Upper lobe of right lung (tissue), 1 donor: ENCODE measurements at regions not wholly inside any gene's neighbourhood (a gene's known extent, or its start where the extent isn't known, plus 50 kb on each side); places are given as distances from the start of the nearest gene placed in this dataset.

Source experiments
- ATAC-seq: fragments of 200-7000 bp; cut with Tn5 transposase; one replicate; pipeline ENCODE4 v1.9.1; 2020; ENCODE audit warnings: mild to moderate bottlenecking, moderate library complexity
- DNase-seq: peaks from one replicate; pipeline ENCODE4 v3.0.0-alpha.2; 2020
- H3K27ac ChIP-seq: fragments of 200-600 bp; one replicate; pipeline ENCODE4 v1.8.0; 2022
- H3K27me3 ChIP-seq: fragments of 200-600 bp; one replicate; pipeline ENCODE4 v1.8.0; 2022; ENCODE audit warnings: mild to moderate bottlenecking
- H3K36me3 ChIP-seq: fragments of 200-600 bp; one replicate; pipeline ENCODE4 v1.8.0; 2022
- H3K4me1 ChIP-seq: fragments of 200-600 bp; one replicate; pipeline ENCODE4 v1.8.0; 2022
- H3K4me3 ChIP-seq: fragments of 200-600 bp; one replicate; pipeline ENCODE4 v1.8.0; 2022; ENCODE audit warnings: mild to moderate bottlenecking
- H3K9me3 ChIP-seq: fragments of 200-600 bp; one replicate; pipeline ENCODE4 v1.8.0; 2022
- intact Hi-C: fragments of 100-400 bp; cut with DNase I; formaldehyde crosslinking; loops from one replicate; pipeline ENCODE4 v1.11.0; 2022
- TF ChIP-seq, protein P1 (sequence below): fragments of 200-600 bp; IDR thresholded peaks from one replicate; pipeline ENCODE4 v1.8.0; 2022; ENCODE audit warnings: antibody characterized with exemption
- donor health status: DM: no; HTN: yes; CAD: no; lungs with severe emphysema.

DNA sequence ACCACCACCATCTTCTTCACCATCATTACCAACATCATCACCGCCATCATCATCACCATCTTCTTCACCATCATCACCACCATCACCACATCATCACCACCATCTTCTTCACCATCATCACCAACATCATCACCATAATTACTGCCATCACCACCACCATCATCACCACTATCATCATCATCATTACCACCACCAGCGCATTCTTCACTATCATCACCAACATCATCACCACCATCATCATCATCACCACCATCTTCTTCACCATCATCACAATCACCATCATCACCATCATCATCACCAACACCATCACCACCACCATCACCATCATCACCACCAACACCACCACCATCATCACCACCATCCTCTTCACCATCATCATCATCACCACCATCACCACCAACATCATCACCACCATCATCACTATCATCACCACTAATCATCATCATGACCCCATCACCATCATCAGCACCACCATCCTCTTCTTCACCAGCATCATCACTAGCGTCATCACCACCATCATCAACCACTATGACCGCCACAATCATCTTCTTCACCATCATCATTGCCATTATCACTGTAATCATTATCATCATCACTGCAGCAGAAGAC is 303.8 kb downstream of the CTTN start:
- TF ChIP-seq, protein P1, sequence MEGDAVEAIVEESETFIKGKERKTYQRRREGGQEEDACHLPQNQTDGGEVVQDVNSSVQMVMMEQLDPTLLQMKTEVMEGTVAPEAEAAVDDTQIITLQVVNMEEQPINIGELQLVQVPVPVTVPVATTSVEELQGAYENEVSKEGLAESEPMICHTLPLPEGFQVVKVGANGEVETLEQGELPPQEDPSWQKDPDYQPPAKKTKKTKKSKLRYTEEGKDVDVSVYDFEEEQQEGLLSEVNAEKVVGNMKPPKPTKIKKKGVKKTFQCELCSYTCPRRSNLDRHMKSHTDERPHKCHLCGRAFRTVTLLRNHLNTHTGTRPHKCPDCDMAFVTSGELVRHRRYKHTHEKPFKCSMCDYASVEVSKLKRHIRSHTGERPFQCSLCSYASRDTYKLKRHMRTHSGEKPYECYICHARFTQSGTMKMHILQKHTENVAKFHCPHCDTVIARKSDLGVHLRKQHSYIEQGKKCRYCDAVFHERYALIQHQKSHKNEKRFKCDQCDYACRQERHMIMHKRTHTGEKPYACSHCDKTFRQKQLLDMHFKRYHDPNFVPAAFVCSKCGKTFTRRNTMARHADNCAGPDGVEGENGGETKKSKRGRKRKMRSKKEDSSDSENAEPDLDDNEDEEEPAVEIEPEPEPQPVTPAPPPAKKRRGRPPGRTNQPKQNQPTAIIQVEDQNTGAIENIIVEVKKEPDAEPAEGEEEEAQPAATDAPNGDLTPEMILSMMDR: no peak
- DNase-seq (no peak), ATAC-seq (no peak)
- H3K27ac ChIP-seq: no peak overlapping the region
- H3K36me3 ChIP-seq: no peaks in the 10 kb centered on the region
- intact Hi-C loops: no loop called here
- H3K9me3 ChIP-seq: no peaks in the 10 kb centered on the region
- no peak overlapping the region for H3K4me3 ChIP-seq
- H3K4me1 ChIP-seq: no peaks in the 10 kb centered on the region
- H3K27me3 ChIP-seq: no peaks in the 10 kb centered on the region

DNA sequence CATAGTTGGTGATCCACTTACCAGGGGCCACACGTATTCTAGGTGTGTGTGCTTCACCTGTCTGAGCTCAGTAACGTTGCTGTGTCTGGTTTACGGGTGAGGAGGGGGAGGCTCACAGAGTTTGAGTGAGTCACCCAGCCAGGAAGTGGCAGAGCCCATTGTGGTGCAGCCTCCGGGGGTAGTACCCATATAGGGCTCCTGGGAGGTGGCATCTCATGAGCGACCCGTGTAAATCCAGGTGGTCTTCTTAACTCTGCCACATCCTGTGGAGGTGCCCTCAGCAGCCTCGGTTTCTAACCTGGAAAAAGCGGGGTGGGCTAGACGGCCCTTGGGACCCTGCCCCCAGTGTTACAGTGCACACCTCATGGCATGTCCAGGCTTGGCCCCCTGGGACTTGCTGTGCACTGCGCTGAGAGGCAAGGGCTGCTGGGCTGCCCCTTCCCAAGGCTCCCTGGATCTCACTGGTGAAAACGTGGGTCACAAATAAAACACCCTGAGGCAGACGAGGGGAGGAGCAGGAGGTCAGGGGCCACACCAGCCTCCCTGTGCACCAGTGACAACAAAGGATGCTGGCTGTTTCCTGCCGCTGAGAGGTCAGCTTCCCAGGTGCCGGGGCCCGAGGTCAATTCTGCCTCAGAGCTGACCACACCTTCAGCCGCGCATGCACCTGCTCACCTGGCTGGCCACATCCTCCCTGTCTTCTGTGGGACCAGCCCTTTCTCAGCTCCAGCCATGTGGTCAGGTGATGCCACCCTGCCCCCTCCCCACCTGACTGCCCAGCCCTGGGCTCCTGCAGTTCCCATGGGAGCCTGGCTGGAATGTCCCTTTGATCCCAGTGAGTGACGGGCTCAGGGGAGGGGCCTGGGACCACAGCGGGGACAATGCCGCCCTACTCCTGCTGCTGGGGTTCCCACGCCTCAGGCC is 305.1 kb downstream of the CTTN start:
- Histone ChIP-seq H3K9me3 (no peaks in the 10 kb centered on the region), H3K4me1 (no peaks in the 10 kb centered on the region), H3K36me3 (no peaks in the 10 kb centered on the region), H3K4me3 (no peak overlapping the region), H3K27ac (no peak overlapping the region), H3K27me3 (no peaks in the 10 kb centered on the region)
- intact Hi-C loops: no loop called here
- ATAC-seq (no peak), DNase-seq (peak; percentile 51)
- TF ChIP-seq, protein P1: no peak

DNA sequence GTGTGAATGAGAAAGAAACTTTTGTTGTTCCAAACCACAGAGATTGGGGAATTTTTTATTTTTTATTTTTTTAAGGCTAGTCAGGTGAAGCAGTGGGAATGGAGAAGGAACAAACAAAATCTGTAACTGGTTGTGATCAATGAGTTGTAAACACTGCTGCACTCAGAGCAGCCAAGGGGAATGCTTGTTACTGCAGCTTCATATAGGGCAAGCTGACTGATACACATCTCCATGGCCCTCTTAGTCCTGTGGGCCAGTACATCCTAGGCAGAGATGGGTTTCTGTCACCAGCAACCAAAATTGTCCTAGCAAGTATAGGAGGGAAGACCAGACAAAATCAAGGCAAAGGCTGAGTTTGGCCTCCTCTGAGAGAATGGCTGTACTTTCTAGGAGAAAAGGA is 306.8 kb downstream of the CTTN start:
- H3K27ac ChIP-seq: no peak overlapping the region
- TF ChIP-seq, protein P1: no peak
- H3K36me3 ChIP-seq: no peaks in the 10 kb centered on the region
- intact Hi-C loops: no loop called here
- H3K27me3 ChIP-seq: no peaks in the 10 kb centered on the region
- no peak overlapping the region for H3K4me3 ChIP-seq
- no peaks in the 10 kb centered on the region for H3K9me3 ChIP-seq
- DNase-seq: no peak
- ATAC-seq: no peak
- no peaks in the 10 kb centered on the region for H3K4me1 ChIP-seq

DNA sequence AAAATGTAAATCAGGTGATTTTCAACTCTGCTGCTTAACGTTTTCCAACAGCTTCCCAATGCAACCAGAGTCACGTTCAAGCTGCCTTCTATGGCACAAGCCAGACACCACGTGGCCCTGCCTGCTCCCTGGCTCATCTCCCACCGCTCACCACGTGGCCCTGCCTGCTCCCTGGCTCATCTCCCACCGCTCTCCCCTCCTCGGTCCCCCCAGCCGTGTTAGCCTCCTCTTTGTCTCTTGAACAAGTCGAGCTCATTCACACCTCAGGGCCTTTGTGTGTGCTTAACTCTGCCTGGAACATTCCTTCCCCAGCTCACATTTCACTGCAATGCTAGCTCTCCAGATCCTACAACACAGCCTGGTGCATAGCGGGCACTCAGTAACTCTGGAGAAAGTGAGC is 307.6 kb downstream of the CTTN start:
- H3K9me3 ChIP-seq: no peaks in the 10 kb centered on the region
- DNase-seq (no peak), ATAC-seq (no peak)
- H3K27me3 ChIP-seq: no peaks in the 10 kb centered on the region
- no peaks in the 10 kb centered on the region for H3K4me1 ChIP-seq
- TF ChIP-seq, protein P1: no peak
- H3K36me3 ChIP-seq: no peaks in the 10 kb centered on the region
- H3K4me3 ChIP-seq: no peak overlapping the region
- intact Hi-C loops: no loop called here
- H3K27ac ChIP-seq: no peak overlapping the region

DNA sequence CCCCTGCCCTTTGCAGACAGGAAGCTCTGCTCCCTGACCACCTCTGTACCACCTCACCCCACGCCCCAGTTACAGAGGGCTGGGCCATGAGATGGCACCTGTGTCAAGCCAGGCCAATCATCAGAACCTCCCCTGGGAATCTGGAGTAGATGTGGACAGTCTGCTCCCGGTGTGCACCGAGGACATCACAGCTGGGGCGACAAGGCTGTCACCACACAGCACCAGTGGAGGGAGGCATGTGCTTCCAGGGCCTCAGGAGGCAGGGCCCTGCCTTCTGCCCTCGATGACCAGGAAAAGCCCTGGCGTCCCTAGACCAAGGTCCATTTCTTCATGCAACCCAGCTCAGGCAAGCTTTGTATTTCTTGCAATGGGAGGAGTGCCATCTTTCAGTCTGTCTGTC is 309.5 kb downstream of the CTTN start:
- Histone ChIP-seq H3K36me3 (no peaks in the 10 kb centered on the region), H3K4me1 (no peaks in the 10 kb centered on the region), H3K4me3 (no peak overlapping the region), H3K27ac (no peak overlapping the region), H3K27me3 (no peaks in the 10 kb centered on the region), H3K9me3 (no peaks in the 10 kb centered on the region)
- DNase-seq (peak; percentile 48), ATAC-seq (no peak)
- TF ChIP-seq, protein P1: no peak
- intact Hi-C loops: no loop called here
